Left lung (tissue), 4 donors: ENCODE measurements at regions not wholly inside any gene's neighbourhood (a gene's known extent, or its start where the extent isn't known, plus 50 kb on each side); places are given as distances from the start of the nearest gene placed in this dataset.
A peak's percentile ranks its signal among the peaks of the same experiment; 100 is the strongest.

Source experiments
- ATAC-seq: fragments of 200-7000 bp; cut with Tn5 transposase; one replicate; pipeline ENCODE4 v1.9.1; 2020; ENCODE audit warnings: moderate library complexity
- DNase-seq, 4 donors: peaks; one replicate each; pipeline ENCODE4 v3.0.0-alpha.2; 2013 to 2020
- H3K27ac ChIP-seq, 2 donors: fragments of 200-600 bp; sonication (generic) in 1 of 2; one replicate each; pipeline versions ENCODE4 v1.5.0 to v1.8.0; 2020 to 2021
- H3K27me3 ChIP-seq, 2 donors: fragments of 200-600 bp; sonication (generic) in 1 of 2; one replicate each; pipeline versions ENCODE4 v1.5.0 to v1.8.0; 2020 to 2021
- H3K36me3 ChIP-seq, 2 donors: fragments of 200-600 bp; sonication (generic) in 1 of 2; one replicate each; pipeline versions ENCODE4 v1.5.0 to v1.8.0; 2020 to 2021
- H3K4me1 ChIP-seq, 2 donors: fragments of 200-600 bp; one replicate each; pipeline ENCODE4 v1.8.0; 2021
- H3K4me3 ChIP-seq, 2 donors: fragments of 200-600 bp; sonication (generic) in 1 of 2; one replicate each; pipeline versions ENCODE4 v1.5.0 to v1.8.0; 2020 to 2021; ENCODE audit warnings: mild to moderate bottlenecking in 1 of 2
- H3K9me3 ChIP-seq, 2 donors: fragments of 200-600 bp; sonication (generic) in 1 of 2; one replicate each; pipeline versions ENCODE4 v1.5.0 to v1.8.0; 2020 to 2021
- intact Hi-C, 2 donors: fragments of 100-400 bp; cut with DNase I; formaldehyde crosslinking; loops; one replicate each; pipeline versions ENCODE4 v1.11.2 to v1.14.2; 2022
- TF ChIP-seq, protein P1 (sequence below), 2 donors: fragments of 200-600 bp; sonication (generic) in 1 of 2; IDR thresholded peaks; one replicate each; pipeline versions ENCODE4 v1.5.0 to v1.8.0; 2021; ENCODE audit warnings: antibody characterized with exemption in 2 of 2
- donor health status: DM: no; HTN: yes; CAD: no.
- donor health status: DM: no; HTN: no; CAD: no.

DNA sequence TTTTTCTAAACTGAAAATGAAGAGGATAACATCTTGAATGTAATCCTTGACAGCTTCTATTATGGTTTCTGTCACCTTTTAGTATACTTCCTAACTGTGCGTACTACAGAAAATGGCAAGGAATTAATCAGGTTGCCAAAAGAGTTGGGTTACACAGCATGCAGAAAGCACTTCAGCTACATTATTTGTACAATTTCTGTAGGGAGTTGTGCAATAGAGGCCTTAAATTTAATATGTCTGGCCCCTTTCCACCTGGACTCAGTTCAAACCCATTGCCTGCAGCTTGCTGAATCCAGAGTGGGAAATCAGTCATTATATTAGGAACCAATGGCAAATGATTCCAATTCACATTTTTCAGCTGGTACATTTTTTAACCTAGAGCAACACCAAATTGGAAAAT lies 549.7 kb downstream of the CSNK1G3 start:
- intact Hi-C loops, result no loop called here
- TF ChIP-seq, protein P1, sequence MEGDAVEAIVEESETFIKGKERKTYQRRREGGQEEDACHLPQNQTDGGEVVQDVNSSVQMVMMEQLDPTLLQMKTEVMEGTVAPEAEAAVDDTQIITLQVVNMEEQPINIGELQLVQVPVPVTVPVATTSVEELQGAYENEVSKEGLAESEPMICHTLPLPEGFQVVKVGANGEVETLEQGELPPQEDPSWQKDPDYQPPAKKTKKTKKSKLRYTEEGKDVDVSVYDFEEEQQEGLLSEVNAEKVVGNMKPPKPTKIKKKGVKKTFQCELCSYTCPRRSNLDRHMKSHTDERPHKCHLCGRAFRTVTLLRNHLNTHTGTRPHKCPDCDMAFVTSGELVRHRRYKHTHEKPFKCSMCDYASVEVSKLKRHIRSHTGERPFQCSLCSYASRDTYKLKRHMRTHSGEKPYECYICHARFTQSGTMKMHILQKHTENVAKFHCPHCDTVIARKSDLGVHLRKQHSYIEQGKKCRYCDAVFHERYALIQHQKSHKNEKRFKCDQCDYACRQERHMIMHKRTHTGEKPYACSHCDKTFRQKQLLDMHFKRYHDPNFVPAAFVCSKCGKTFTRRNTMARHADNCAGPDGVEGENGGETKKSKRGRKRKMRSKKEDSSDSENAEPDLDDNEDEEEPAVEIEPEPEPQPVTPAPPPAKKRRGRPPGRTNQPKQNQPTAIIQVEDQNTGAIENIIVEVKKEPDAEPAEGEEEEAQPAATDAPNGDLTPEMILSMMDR (IDR thresholded peaks at IDR 0.05), result no peak

DNA sequence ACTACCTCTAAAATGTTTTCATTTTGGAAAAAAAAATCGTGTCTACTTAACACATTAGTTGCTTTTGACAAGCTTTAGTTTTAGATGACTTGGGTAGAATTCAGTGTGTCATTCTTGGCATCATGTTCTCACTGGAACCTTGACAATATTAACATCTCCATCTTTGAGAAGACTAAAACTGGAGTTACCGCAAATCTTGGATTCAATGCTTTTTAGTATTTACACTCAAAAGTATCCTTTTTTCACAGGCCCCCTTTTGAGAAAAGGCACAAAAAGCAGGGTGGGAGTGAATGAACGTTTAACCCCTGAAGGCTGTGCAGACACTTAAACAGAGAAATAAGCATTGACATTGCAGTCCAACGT lies 549.1 kb downstream of the CSNK1G3 start:
- Histone ChIP-seq H3K27me3 (no peaks in the 10 kb centered on the region), H3K4me3 (no peak overlapping the region), H3K9me3 (no peaks in the 10 kb centered on the region), H3K36me3 (no peaks in the 10 kb centered on the region), H3K27ac (no peak overlapping the region), H3K4me1 (peaks cover 13 to 14% of the 10 kb centered on the region in 2 donors)
- no peak for ATAC-seq
- no peak for DNase-seq
- intact Hi-C loops, result no loop called here
- TF ChIP-seq, protein P1 (IDR thresholded peaks at IDR 0.05), result no peak

More for the DNA sequence above, 549.7 kb downstream of the CSNK1G3 start:
- no peak overlapping the region for H3K4me3 ChIP-seq
- H3K27ac ChIP-seq, result no peak overlapping the region
- H3K9me3 ChIP-seq, result no peaks in the 10 kb centered on the region
- H3K27me3 ChIP-seq, result no peaks in the 10 kb centered on the region
- no peaks in the 10 kb centered on the region for H3K36me3 ChIP-seq
- DNase-seq, result peak in 3 of 4 donors; percentile 41 to 87 (median 85)
- peaks cover 12 to 14% of the 10 kb centered on the region in 2 donors for H3K4me1 ChIP-seq
- ATAC-seq, result peak; percentile 54

DNA sequence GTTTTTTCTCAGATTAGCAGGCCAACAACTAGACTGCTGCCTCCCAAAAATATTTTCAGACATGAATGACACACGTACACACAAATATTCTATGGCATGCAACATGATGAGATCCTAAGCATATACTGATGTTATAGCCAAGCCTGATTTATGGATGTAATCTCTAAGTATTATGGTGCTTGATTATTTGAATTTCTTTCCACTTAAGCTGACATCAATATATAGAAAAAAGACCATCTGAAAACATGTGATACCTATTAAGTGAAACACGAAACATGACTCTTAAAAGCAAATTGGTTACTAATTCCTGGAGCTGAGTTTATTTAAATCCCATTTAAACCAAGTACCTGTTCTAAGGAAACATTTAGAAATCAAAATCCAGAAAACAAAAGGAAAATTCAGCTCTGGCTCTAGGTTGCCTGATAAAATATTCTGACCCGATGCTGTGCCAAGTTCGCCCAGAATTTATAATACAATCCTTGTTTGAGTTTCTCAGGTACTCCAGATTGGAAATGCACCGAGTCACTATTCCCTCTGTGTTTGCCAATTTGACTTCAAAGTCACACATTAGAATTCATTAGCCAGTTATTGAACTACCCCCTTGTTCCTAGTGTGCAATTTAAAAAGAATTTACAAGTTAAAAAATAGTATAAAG lies 548.6 kb downstream of the CSNK1G3 start:
- H3K36me3 ChIP-seq, result no peaks in the 10 kb centered on the region
- no peaks in the 10 kb centered on the region for H3K9me3 ChIP-seq
- DNase-seq (no peak), ATAC-seq (no peak)
- H3K4me3 ChIP-seq, result no peak overlapping the region
- TF ChIP-seq, protein P1 (IDR thresholded peaks at IDR 0.05), result no peak
- peaks cover 13 to 14% of the 10 kb centered on the region in 2 donors for H3K4me1 ChIP-seq
- no peaks in the 10 kb centered on the region for H3K27me3 ChIP-seq
- intact Hi-C loops, result no loop called here
- no peak overlapping the region for H3K27ac ChIP-seq

DNA sequence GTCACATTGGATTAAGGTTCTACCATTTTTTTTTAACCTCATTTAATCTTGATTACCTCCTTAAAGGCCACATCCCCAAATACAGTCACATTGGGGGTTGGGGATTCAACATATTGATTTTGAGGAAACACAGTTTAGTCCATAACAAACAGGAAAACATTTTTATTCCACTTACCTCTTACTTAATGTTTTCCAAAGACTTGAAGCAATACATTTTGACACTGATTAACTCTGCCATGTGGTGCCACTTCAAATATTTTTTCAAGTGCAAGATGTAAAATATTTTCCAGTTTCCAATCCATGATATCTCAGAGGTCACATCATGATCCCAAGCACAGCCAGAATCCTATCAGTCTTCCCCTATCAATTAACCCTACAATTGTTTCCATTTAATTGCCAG lies 548.0 kb downstream of the CSNK1G3 start:
- intact Hi-C loops, result no loop called here
- DNase-seq (no peak), ATAC-seq (no peak)
- H3K4me1 ChIP-seq, result peaks cover 13 to 14% of the 10 kb centered on the region in 2 donors
- no peaks in the 10 kb centered on the region for H3K27me3 ChIP-seq
- H3K36me3 ChIP-seq, result no peaks in the 10 kb centered on the region
- no peak overlapping the region for H3K4me3 ChIP-seq
- no peaks in the 10 kb centered on the region for H3K9me3 ChIP-seq
- no peak overlapping the region for H3K27ac ChIP-seq
- TF ChIP-seq, protein P1 (IDR thresholded peaks at IDR 0.05), result no peak

DNA sequence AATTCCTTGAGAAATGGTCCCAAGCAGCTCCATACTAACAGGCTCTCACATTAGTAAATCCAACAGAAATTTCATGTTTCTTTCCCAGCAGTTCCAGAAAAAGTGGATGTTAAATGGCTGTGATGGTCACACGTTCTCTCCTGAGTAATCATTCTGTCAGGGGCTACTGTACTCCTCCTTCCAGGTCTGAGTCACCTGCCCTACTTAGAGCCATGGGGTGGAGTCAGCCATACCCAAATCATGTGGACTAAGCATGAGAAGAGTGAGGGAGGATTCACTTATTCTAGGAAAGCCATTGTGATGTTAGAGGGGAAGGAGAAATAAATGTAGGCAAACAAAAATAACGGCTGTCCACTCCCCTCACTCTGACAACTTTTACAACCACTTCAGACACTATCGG lies 547.2 kb downstream of the CSNK1G3 start:
- Histone ChIP-seq H3K36me3 (no peaks in the 10 kb centered on the region), H3K4me3 (no peak overlapping the region), H3K27ac (no peak overlapping the region), H3K27me3 (no peaks in the 10 kb centered on the region), H3K9me3 (no peaks in the 10 kb centered on the region), H3K4me1 (peaks cover 13 to 14% of the 10 kb centered on the region in 2 donors)
- DNase-seq (no peak), ATAC-seq (peak; percentile 28)
- TF ChIP-seq, protein P1 (IDR thresholded peaks at IDR 0.05), result no peak
- intact Hi-C loops, result no loop called here
